ENCODE measurements at regions not wholly inside any gene's neighbourhood (a gene's known extent, or its start where the extent isn't known, plus 50 kb on each side); places are given as distances from the start of the nearest gene placed in this dataset.

GRCh38 chr1:209439828-209440227, 143.7 kb upstream of the CAMK1G start:
- DNase-seq (ENCODE audit: low read depth, low spot score): no peak

GRCh38 chr1:209443361-209443931, 140.1 kb upstream of the CAMK1G start:
- no peak for DNase-seq (ENCODE audit: low read depth, low spot score)

GRCh38 chr1:209443975-209444651, 139.4 kb upstream of the CAMK1G start:
- DNase-seq (ENCODE audit: low read depth, low spot score): no peak

GRCh38 chr1:209444961-209445360, 138.6 kb upstream of the CAMK1G start:
- no peak for DNase-seq (ENCODE audit: low read depth, low spot score)

- no peak for DNase-seq (ENCODE audit: low read depth, low spot score)
Measured at GRCh38 chr1:209445576-209445975, 137.9 kb upstream of the CAMK1G start.

GRCh38 chr1:209446356-209446755, 137.2 kb upstream of the CAMK1G start:
- DNase-seq (ENCODE audit: low read depth, low spot score): no peak

- no peak for DNase-seq (ENCODE audit: low read depth, low spot score)
Measured at GRCh38 chr1:209454340-209454994, 129.0 kb upstream of the CAMK1G start.

- DNase-seq (ENCODE audit: low read depth, low spot score): no peak
Measured at GRCh38 chr1:209455145-209455544, 128.4 kb upstream of the CAMK1G start.

- DNase-seq (ENCODE audit: low read depth, low spot score): no peak
Measured at GRCh38 chr1:209455661-209456358, 127.7 kb upstream of the CAMK1G start.

GRCh38 chr1:209456878-209457277, 126.6 kb upstream of the CAMK1G start:
- no peak for DNase-seq (ENCODE audit: low read depth, low spot score)

GRCh38 chr1:209457401-209458125, 126.0 kb upstream of the CAMK1G start:
- DNase-seq (ENCODE audit: low read depth, low spot score): no peak

GRCh38 chr1:209458921-209459320, 124.6 kb upstream of the CAMK1G start:
- DNase-seq (ENCODE audit: low read depth, low spot score): no peak

GRCh38 chr1:209461168-209461567, 122.3 kb upstream of the CAMK1G start:
- DNase-seq (ENCODE audit: low read depth, low spot score): no peak

- DNase-seq (ENCODE audit: low read depth, low spot score): no peak
Measured at GRCh38 chr1:209462433-209462832, 121.1 kb upstream of the CAMK1G start.

GRCh38 chr1:209463441-209463840, 120.1 kb upstream of the CAMK1G start:
- DNase-seq (ENCODE audit: low read depth, low spot score): no peak

- DNase-seq (ENCODE audit: low read depth, low spot score): no peak
Measured at GRCh38 chr1:209473025-209473424, 110.5 kb upstream of the CAMK1G start.

- DNase-seq (ENCODE audit: low read depth, low spot score): no peak
Measured at GRCh38 chr1:209480345-209480744, 103.2 kb upstream of the CAMK1G start.

- no peak for DNase-seq (ENCODE audit: low read depth, low spot score)
Measured at GRCh38 chr1:209483691-209484090, 99.8 kb upstream of the CAMK1G start.

- DNase-seq (ENCODE audit: low read depth, low spot score): no peak
Measured at GRCh38 chr1:209484429-209484828, 99.1 kb upstream of the CAMK1G start.

GRCh38 chr1:209485167-209485566, 98.3 kb upstream of the CAMK1G start:
- no peak for DNase-seq (ENCODE audit: low read depth, low spot score)

GRCh38 chr1:209485751-209486150, 97.8 kb upstream of the CAMK1G start:
- no peak for DNase-seq (ENCODE audit: low read depth, low spot score)

All from pulmonary artery endothelial cell (primary cell).